G401 (cell line): ENCODE measurements at regions not wholly inside any gene's neighbourhood (a gene's known extent, or its start where the extent isn't known, plus 50 kb on each side); places are given as distances from the start of the nearest gene placed in this dataset.

Source experiments
- DNase-seq: peaks from one replicate; pipeline ENCODE4 v3.0.0-alpha.2; 2015; ENCODE audit warnings: low spot score
- in situ Hi-C: cut with HindIII; loops from 2 replicates; pipeline ENCODE4 v1.10.0; 2016; ENCODE audit warnings: low sequenced_read_pairs, mixed read lengths

- no peak for DNase-seq
- in situ Hi-C loops = no loop called here
These were observed 417.6 kb upstream of the AUTS2 start for GRCh38 chr7:69180662-69181061.

DNA sequence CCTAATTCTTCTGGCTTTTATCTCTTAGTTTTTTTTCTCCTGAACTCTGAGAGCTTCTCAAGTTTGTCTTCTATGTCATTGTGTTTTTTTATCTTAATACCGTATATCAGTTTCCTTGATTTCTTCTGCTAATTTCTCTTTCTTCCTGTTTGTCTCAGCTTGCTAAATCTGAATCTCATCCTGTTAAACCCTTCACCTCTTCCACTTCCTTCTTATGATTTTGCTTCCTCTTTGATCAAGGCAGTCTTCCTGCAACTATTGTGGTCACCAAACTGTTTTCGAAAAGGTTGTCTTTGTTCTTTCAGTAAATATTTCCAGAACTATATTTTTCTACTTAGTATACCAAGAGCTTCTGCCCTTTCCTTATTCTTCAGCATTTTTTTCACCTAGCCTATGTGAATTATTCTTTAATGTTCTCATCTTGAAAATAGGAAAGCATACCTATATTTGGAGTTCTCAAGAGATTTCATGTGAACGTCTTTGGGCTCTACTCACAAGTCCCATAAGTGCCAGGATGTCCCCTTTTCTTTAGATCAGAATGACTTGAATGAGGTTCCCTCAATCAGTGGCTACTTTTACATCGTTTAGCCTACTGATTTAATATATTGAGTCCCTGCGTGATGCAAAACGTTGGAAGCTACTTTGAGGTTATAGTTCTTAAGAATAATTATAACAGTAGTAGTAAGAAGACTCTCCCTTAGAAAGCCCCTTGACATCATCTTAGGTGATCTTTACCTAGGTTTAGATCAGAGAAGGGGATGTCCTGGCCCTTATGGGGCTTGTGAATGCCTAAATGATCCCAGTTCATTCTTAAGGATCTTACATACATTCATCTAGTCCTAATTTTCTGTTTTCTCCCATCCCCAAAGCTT, 415.4 kb upstream of the AUTS2 start:
- DNase-seq = no peak
- in situ Hi-C loops = no loop called here

DNA sequence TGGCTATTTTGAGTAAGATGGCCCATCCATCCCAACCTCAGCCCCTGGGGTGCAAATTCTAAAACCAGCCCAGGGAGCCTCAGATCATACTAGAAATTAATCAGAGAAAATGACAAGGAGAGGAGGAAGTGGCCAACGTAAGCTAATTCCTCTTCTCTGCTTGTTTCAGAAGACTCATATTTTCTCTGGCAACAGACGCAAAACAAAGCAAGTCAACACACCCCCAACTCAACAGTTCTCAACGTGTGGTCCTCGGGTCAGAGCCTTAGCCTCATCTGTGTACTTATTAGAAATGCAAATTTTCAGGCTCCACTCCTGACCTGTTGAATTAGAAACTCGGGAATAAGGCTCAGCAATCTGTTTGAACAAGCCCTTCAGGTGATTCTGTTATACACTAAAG, 413.9 kb upstream of the AUTS2 start:
- in situ Hi-C loops = no loop called here
- DNase-seq = no peak

DNA sequence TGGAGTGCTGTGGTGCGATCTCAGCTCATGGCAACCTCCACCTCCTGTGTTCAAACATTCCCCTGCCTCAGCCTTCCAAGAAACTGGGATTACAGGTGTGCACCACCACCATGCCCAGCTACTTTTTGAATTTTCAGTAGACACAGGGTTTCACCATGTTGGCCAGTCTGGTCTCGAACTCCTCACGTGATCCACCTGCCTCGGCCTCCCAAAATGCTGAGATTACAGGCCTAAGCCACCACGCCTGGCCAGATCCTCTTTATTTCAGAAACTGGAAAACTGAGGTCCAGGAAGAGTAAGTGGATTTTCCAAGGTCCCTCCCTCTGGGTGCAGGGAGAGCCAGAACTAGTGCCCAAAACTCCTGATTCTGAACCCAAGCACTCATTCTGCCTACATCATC, 413.1 kb upstream of the AUTS2 start:
- no peak for DNase-seq
- in situ Hi-C loops = no loop called here

DNA sequence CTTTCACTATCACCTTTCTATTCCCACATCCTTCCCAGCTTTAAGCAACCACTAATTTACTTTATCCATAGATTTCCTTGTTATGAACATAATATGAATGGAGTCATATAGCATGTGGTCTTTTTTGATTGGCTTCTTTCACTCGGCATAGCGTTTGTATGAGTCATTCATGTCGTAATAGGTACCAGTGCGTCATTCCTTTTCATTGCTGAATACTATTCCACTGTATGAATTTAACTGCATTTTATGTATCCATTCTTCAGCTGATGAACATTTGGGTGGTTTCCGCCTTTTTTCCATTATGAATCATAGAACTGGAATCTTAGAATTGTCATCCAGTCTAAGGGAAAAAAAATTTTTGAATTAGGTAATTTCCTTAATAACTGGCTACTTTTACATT, 411.3 kb upstream of the AUTS2 start:
- in situ Hi-C loops = no loop called here
- DNase-seq = no peak

- DNase-seq = no peak
- in situ Hi-C loops = no loop called here
These were observed 410.4 kb upstream of the AUTS2 start for GRCh38 chr7:69187824-69188333.

- in situ Hi-C loops = no loop called here
- DNase-seq = no peak
These were observed 408.9 kb upstream of the AUTS2 start for GRCh38 chr7:69189406-69189805.

GRCh38 chr7:69190025-69190424, 408.2 kb upstream of the AUTS2 start:
- DNase-seq = no peak
- in situ Hi-C loops = no loop called here

GRCh38 chr7:69190763-69191162, 407.5 kb upstream of the AUTS2 start:
- in situ Hi-C loops = no loop called here
- peak; percentile 19 for DNase-seq

DNA sequence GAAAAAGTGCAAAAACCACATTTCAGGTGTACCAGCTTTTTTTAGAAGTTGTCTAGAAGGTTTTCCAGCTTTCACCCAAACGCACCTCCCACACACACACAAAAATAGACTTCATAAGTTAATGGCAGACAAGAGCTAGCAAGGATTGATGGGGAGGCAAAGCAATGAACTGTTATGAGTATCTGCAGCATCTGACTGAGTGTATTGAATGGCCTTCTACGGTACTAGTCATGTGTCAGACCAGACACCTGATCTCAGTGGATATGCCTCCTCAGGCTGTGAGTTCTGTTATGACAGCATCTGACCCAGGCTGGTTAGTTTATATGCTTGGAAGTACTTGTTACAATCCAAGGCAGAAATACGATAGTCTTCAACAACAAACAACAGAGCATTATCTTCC, 406.1 kb upstream of the AUTS2 start:
- no peak for DNase-seq
- in situ Hi-C loops = no loop called here

- in situ Hi-C loops = no loop called here
- no peak for DNase-seq
These were observed 405.2 kb upstream of the AUTS2 start for GRCh38 chr7:69193061-69193460.

DNA sequence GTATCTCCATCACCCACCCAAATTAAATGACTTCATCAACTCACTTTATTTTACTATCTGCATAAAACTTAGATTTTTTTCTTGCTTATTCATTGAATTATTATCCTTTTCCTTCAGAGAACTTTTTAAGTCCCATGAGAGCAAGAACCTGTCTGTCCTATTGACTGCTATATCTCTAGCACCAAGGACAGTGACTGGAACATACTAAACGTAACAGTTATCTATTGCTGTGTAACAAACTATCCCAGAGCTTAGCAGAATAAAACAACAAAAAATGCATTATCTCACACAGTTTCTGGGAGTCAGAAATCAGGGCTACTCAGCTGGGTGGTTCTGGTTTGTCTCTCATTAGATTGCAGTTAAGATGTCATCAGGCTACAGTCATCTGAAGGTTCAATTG, 401.7 kb upstream of the AUTS2 start:
- in situ Hi-C loops = no loop called here
- no peak for DNase-seq

DNA sequence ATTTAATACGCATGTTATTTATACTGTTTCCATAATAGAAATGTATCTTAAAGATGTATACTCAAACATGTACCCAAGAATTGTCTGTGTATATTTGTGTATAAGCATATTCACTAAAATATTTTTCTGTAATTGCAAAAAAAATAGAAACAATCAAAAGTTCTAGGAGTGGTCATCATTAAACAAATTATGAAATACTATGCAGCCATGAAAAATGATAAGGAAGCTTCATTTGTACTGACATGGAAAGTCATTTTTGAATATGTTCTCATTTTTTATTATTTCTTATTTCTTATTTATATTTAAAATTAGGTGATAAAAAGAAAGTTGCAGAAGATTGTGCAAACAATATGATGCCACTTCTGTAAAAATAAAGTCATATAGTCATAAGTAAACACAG, 400.0 kb upstream of the AUTS2 start:
- in situ Hi-C loops = no loop called here
- DNase-seq = no peak

GRCh38 chr7:69199041-69199440, 399.2 kb upstream of the AUTS2 start:
- no peak for DNase-seq
- in situ Hi-C loops = no loop called here

DNA sequence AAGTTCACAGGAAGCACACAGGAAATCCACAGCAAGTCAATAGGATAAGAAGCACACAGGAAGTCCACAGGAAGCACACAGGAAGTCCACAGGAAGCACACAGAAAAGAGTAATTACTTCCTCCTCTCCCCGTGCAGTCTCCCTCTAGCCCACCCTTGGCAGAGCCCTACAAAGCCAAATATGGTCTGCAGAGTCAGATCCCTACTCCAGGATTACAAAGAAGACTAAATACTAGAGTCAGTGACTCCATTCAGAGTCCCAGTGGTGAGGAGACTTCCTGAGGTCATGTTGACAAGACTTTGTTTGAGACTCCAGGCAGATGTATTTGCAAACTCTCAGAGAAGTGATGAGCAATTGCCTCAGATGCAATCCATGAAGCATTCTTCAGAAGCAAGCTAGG, 398.6 kb upstream of the AUTS2 start:
- in situ Hi-C loops = no loop called here
- DNase-seq = no peak

- DNase-seq = no peak
- in situ Hi-C loops = no loop called here
These were observed 394.4 kb upstream of the AUTS2 start for GRCh38 chr7:69203871-69204270.

DNA sequence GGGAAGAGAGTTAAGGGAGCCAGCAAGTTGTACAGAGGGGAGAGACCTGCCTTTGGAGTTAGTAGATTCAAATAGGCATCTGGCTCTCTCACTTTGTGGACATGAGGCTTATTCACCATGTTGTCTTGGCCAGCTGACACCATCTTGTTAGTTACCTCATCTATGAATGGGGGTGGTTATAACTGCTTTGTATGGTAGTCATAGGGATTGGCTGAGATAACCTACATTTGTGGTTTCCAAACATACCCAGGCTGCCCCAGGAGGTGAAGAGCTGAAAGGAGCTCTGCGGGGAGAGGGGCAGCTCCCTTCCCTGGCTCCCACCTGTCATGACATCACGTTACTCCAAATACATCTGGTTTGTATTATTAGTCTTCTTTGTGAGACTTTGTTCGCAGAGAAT, 393.3 kb upstream of the AUTS2 start:
- in situ Hi-C loops = no loop called here
- DNase-seq = no peak

GRCh38 chr7:69205581-69205980, 392.7 kb upstream of the AUTS2 start:
- DNase-seq = no peak
- in situ Hi-C loops = no loop called here

- in situ Hi-C loops = no loop called here
- DNase-seq = no peak
These were observed 390.0 kb upstream of the AUTS2 start for GRCh38 chr7:69208276-69208675.

DNA sequence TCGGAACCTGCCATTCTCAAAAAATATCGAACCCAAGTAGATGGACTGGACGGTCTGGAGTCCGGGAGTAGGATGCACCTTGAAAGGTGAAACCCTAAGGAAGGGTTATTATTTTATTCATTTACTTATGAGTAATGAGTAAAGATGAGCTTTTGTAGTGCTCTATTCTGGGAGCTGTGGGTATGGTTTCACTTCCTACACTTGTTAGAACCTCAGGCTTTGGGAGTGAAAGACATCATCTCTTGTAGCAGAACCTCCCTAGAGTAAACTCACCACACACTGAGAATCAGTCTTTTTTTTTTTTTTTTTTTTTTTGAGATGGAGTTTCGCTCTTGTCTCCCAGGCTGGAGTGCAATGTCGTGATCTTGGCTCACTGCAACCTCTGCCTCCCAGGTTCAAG, 389.4 kb upstream of the AUTS2 start:
- in situ Hi-C loops = no loop called here
- DNase-seq = no peak

DNA sequence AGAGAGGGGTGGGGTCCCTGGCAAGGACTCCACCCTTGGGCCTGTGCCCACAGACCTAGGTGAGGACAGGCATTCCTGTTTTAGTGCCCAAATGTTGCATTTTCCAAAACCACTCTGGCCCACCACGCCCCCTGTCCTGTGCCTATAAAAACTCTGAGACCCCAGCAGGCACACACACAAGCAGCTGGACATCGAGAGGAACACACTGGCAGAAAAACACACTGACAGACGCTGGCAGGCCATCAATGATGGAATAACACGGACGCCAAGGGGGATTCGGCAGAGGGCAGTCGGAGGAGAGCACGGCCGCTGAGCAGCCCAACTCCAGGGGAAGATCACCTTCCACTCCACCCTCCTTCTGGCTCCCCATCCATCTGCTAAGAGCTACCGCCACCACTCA, 386.9 kb upstream of the AUTS2 start:
- in situ Hi-C loops = no loop called here
- DNase-seq = no peak
